Caco-2 (cell line): ENCODE measurements at regions not wholly inside any gene's neighbourhood (a gene's known extent, or its start where the extent isn't known, plus 50 kb on each side); places are given as distances from the start of the nearest gene placed in this dataset.

ENCODE experiments used
- BruUV-seq: library from RNA; stranded (reverse); fragments of 400-500 nt; replicated peaks from 2 replicates; lab custom pipeline; 2021; lab: Mats Ljungman, UMichigan
- CTCF ChIA-PET: fragments of 300-600 bp; sonication (Branson Sonifier 250); formaldehyde crosslinking; loops from one replicate; lab custom pipeline; 2022; ENCODE audit warnings: antibody characterized with exemption; lab: Charles Lee
- POLR2A ChIA-PET: fragments of 300-600 bp; sonication (Branson Sonifier 250); formaldehyde crosslinking; loops from one replicate; lab custom pipeline; 2022; ENCODE audit warnings: antibody characterized with exemption; lab: Charles Lee
- DNase-seq, 2 experiments: peaks; one replicate each; pipeline versions ENCODE4 v3.0.0 to v3.0.0-alpha.2; 2020 to 2022
- H3K27me3 ChIP-seq: replicated peaks from 2 replicates; pipeline ENCODE4 v1.6.0; 2011; ENCODE audit warnings: low read length; ENCODE audit not compliant: control insufficient read depth, insufficient read depth
- H3K36me3 ChIP-seq: 2 replicates; pipeline ENCODE4 v1.5.1; 2011; ENCODE audit warnings: low read length; ENCODE audit not compliant: control insufficient read depth, insufficient read depth
- H3K4me1 ChIP-seq: fragments of 250-450 bp; sonication (Bioruptor Pico); 2 replicates; pipeline ENCODE4 v1.5.1; 2020; ENCODE audit warnings: mild to moderate bottlenecking
- H3K4me3 ChIP-seq: 2 replicates; pipeline ENCODE4 v1.5.1; 2011; ENCODE audit warnings: low read depth, mild to moderate bottlenecking, control low read depth, low read length
- H3K9me3 ChIP-seq: fragments of 250-450 bp; sonication (Bioruptor Pico); 2 replicates; pipeline ENCODE4 v1.5.1; 2020; ENCODE audit warnings: mild to moderate bottlenecking, moderate library complexity
- H3K27ac Mint-ChIP-seq: one replicate; pipeline ENCODE4 v1.8.0; 2022; ENCODE audit warnings: mixed read lengths; ENCODE audit not compliant: unreplicated experiment
- H3K27me3 Mint-ChIP-seq: one replicate; pipeline ENCODE4 v1.8.0; 2022; ENCODE audit warnings: mixed read lengths; ENCODE audit not compliant: insufficient read depth, unreplicated experiment
- H3K36me3 Mint-ChIP-seq: one replicate; pipeline ENCODE4 v1.8.0; 2022; ENCODE audit warnings: mild to moderate bottlenecking, mixed read lengths; ENCODE audit not compliant: insufficient read depth, unreplicated experiment
- H3K4me1 Mint-ChIP-seq: one replicate; pipeline ENCODE4 v1.8.0; 2022; ENCODE audit warnings: low read depth, mixed read lengths; ENCODE audit not compliant: unreplicated experiment
- H3K4me3 Mint-ChIP-seq: one replicate; pipeline ENCODE4 v1.8.0; 2022; ENCODE audit warnings: mild to moderate bottlenecking, moderate library complexity, mixed read lengths; ENCODE audit not compliant: unreplicated experiment
- H3K9me3 Mint-ChIP-seq: one replicate; pipeline ENCODE4 v1.8.0; 2022; ENCODE audit warnings: mixed read lengths; ENCODE audit not compliant: unreplicated experiment
- intact Hi-C: fragments of 100-400 bp; cut with micrococcal nuclease; formaldehyde crosslinking; loops from one replicate; pipeline ENCODE4 v1.10.0; 2022; ENCODE audit not compliant: unreplicated experiment
- TF ChIP-seq, protein P1 (sequence below), 2 experiments: fragments of 200-600 bp in 1 of 2; IDR thresholded peaks; 1 replicate in 1 of 2; 2 replicates in 1 of 2; pipeline versions ENCODE4 v1.5.1 to v1.8.0; 2011 to 2022; ENCODE audit warnings: antibody characterized with exemption in 1 of 2, control low read depth in 1 of 2, inconsistent platforms in 1 of 2, low read depth in 1 of 2, low read length in 1 of 2, mild to moderate bottlenecking in 1 of 2, moderate library complexity in 1 of 2; ENCODE audit not compliant: insufficient read depth in 1 of 2, severe bottlenecking in 1 of 2, unreplicated experiment in 1 of 2

DNA sequence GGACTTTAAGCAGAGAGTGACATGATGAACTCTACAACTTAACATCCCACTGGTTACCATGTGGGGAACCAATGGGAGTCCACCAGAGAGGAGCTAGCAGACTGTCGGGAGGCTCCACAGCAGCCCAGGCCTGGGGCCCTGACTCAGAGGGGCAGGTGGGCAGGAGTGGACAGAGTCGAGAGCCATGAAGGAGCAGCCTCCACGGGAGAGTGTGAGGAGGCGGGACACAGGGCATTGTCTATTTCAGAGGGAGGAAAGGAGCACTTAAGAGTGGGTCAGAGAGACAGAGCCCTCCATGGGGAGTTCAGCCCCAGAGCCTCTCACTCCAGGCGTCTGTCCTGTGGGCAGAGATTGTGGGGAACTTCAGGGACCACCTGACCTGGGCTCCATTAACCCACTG lies 118.7 kb downstream of the CYP26B1 start:
- no peaks in the 10 kb centered on the region for H3K9me3 Mint-ChIP-seq
- POLR2A ChIA-PET, result no interaction called here
- no peak for DNase-seq

DNA sequence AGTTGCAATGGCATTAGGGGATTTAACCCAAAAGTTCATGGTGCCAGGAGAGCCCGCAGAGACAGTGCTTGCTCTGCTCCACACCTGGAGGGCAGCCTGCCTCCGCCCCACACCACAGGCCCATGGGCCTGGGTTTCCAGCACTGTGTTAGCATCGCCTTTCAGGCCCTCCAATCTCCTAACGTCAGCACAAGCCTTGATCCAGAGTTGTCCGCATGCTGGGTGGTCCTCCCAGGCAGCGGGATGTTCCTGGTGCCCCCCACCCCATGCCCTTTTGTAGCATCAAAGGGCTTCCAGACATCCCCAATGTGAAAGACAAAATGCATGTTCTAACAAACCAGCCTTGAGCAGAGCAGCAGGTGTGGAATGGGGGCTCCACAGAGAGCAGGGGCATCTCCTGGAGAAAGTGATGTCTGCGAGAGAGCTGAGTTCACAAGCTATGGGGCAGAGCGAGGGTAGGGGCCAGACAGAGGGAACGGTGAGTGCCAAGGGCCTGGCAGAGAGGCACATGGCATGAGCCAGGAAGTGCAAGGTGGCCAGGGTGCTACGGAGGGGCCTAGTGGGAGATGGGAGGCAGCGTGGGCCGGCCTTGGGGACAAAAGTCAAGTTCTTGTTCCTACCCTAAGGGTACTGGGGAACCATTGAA lies 119.2 kb downstream of the CYP26B1 start:
- ChIA-PET CTCF (no interaction called here), POLR2A (no interaction called here)
- Histone ChIP-seq H3K36me3 (no peaks in the 10 kb centered on the region), H3K9me3 (no peaks in the 10 kb centered on the region), H3K27me3 (no peaks in the 10 kb centered on the region), H3K4me3 (no peak overlapping the region), H3K4me1 (0 out of 2 replicates have a peak, but pooled peaks cover 4% of the 10 kb centered on the region)
- no peak for DNase-seq
- BruUV-seq, result no TSS peak
- Mint-ChIP-seq H3K9me3 (no peaks in the 10 kb centered on the region), H3K36me3 (no peaks in the 10 kb centered on the region), H3K27ac (no peak overlapping the region), H3K27me3 (no peaks in the 10 kb centered on the region), H3K4me3 (no peak overlapping the region), H3K4me1 (no peaks in the 10 kb centered on the region)
- intact Hi-C loops, result no loop called here
- TF ChIP-seq, protein P1, sequence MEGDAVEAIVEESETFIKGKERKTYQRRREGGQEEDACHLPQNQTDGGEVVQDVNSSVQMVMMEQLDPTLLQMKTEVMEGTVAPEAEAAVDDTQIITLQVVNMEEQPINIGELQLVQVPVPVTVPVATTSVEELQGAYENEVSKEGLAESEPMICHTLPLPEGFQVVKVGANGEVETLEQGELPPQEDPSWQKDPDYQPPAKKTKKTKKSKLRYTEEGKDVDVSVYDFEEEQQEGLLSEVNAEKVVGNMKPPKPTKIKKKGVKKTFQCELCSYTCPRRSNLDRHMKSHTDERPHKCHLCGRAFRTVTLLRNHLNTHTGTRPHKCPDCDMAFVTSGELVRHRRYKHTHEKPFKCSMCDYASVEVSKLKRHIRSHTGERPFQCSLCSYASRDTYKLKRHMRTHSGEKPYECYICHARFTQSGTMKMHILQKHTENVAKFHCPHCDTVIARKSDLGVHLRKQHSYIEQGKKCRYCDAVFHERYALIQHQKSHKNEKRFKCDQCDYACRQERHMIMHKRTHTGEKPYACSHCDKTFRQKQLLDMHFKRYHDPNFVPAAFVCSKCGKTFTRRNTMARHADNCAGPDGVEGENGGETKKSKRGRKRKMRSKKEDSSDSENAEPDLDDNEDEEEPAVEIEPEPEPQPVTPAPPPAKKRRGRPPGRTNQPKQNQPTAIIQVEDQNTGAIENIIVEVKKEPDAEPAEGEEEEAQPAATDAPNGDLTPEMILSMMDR (IDR thresholded peaks at IDR 0.05; ENCODE audit: insufficient read depth in 1 of 2, low read depth in 1 of 2, low read length in 1 of 2, severe bottlenecking in 1 of 2, unreplicated experiment in 1 of 2), result no peak

More for the DNA sequence above, 118.7 kb downstream of the CYP26B1 start:
- Histone ChIP-seq H3K27me3 (no peaks in the 10 kb centered on the region), H3K4me3 (no peak overlapping the region), H3K36me3 (no peaks in the 10 kb centered on the region), H3K9me3 (no peaks in the 10 kb centered on the region), H3K4me1 (0 out of 2 replicates have a peak, but pooled peaks cover 4% of the 10 kb centered on the region)
- intact Hi-C loops, result no loop called here
- no TSS peak for BruUV-seq
- TF ChIP-seq, protein P1 (IDR thresholded peaks at IDR 0.05; ENCODE audit: insufficient read depth in 1 of 2, low read depth in 1 of 2, low read length in 1 of 2, severe bottlenecking in 1 of 2, unreplicated experiment in 1 of 2), result no peak
- H3K4me1 Mint-ChIP-seq, result no peaks in the 10 kb centered on the region
- H3K27me3 Mint-ChIP-seq, result no peaks in the 10 kb centered on the region
- CTCF ChIA-PET, result no interaction called here
- H3K27ac Mint-ChIP-seq, result no peak overlapping the region
- no peak overlapping the region for H3K4me3 Mint-ChIP-seq
- no peaks in the 10 kb centered on the region for H3K36me3 Mint-ChIP-seq

DNA sequence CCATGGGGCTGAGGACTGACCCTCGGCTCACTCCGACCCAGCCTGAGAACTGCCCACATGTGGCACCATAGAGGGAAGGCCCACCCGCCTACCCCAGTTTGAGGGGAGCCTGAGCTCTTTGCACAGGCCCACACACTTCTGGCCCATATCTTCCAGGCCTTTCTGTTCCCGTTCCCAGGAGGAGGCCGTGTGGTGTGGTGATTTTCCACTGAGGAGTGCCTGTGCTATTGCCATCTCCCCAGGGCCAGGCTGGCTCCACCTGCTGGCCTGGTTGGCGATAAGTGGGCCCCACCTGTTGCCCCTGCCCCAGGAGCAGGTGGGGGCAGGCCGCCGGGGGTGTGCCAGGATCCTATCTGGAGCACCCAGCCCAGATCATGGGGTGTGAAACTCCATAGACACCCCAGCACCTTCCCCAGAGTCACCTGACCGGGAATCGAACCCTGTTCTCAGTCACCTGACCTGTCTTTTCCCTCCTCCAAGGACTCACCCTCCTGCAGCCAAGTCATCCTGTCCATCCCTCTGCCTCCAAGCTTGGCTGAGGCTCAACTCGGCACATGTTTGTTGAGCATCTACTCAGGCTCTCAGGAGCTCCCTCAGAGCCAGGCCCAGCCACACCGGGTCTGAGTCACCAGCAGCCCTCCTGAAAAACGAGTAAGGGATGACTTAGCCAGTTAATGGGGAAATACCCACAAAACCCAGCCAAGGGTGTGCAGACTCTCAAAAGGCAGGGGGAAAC lies 120.1 kb downstream of the CYP26B1 start:
- no peaks in the 10 kb centered on the region for H3K27me3 Mint-ChIP-seq
- intact Hi-C loops, result no loop called here
- TF ChIP-seq, protein P1 (IDR thresholded peaks at IDR 0.05; ENCODE audit: insufficient read depth in 1 of 2, low read depth in 1 of 2, low read length in 1 of 2, severe bottlenecking in 1 of 2, unreplicated experiment in 1 of 2), result no peak
- H3K4me1 ChIP-seq, result 0 out of 2 replicates have a peak, but pooled peaks cover 4% of the 10 kb centered on the region
- no peaks in the 10 kb centered on the region for H3K27me3 ChIP-seq
- ChIA-PET CTCF (no interaction called here), POLR2A (no interaction called here)
- no peak overlapping the region for H3K27ac Mint-ChIP-seq
- no peaks in the 10 kb centered on the region for H3K36me3 ChIP-seq
- H3K4me3 ChIP-seq, result no peak overlapping the region
- no TSS peak for BruUV-seq
- no peaks in the 10 kb centered on the region for H3K36me3 Mint-ChIP-seq
- H3K9me3 Mint-ChIP-seq, result no peaks in the 10 kb centered on the region
- H3K4me3 Mint-ChIP-seq, result no peak overlapping the region
- H3K4me1 Mint-ChIP-seq, result no peaks in the 10 kb centered on the region
- DNase-seq, result peak in 1 of 2 experiments; percentile 22
- no peaks in the 10 kb centered on the region for H3K9me3 ChIP-seq
